ENCODE measurements at regions not wholly inside any gene's neighbourhood (a gene's known extent, or its start where the extent isn't known, plus 50 kb on each side); places are given as distances from the start of the nearest gene placed in this dataset.

- TF ChIP-seq, protein P1, sequence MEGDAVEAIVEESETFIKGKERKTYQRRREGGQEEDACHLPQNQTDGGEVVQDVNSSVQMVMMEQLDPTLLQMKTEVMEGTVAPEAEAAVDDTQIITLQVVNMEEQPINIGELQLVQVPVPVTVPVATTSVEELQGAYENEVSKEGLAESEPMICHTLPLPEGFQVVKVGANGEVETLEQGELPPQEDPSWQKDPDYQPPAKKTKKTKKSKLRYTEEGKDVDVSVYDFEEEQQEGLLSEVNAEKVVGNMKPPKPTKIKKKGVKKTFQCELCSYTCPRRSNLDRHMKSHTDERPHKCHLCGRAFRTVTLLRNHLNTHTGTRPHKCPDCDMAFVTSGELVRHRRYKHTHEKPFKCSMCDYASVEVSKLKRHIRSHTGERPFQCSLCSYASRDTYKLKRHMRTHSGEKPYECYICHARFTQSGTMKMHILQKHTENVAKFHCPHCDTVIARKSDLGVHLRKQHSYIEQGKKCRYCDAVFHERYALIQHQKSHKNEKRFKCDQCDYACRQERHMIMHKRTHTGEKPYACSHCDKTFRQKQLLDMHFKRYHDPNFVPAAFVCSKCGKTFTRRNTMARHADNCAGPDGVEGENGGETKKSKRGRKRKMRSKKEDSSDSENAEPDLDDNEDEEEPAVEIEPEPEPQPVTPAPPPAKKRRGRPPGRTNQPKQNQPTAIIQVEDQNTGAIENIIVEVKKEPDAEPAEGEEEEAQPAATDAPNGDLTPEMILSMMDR (IDR thresholded peaks at IDR 0.05; ENCODE audit: low read length): no peak
- no peak for TF ChIP-seq EZH2 (optimal IDR thresholded peaks at IDR 0.05; ENCODE audit: low read depth, low read length)
Measured at GRCh38 chr15:46322753-46323152, 687.9 kb downstream of the SQOR start.

All from MM.1S (cell line).